ENCODE measurements at regions not wholly inside any gene's neighbourhood (a gene's known extent, or its start where the extent isn't known, plus 50 kb on each side); places are given as distances from the start of the nearest gene placed in this dataset.

GRCh38 chr18:75132098-75132870 is 76.7 kb downstream of the PTGR3 start:
- no peaks in the 10 kb centered on the region for H3K4me1 ChIP-seq (ENCODE audit: control insufficient read depth, insufficient read depth, low read length)
- H3K27ac ChIP-seq (ENCODE audit: low read length): no peak overlapping the region
- no TSS peak for BruUV-seq (replicated peaks)
- in situ Hi-C loops (cut with HindIII; ENCODE audit: low pct_unique_long_range_greater_than_20kb, low sequenced_read_pairs) (no loop called here), intact Hi-C loops (cut with micrococcal nuclease; ENCODE audit: unreplicated experiment) (no loop called here)
- H3K9me3 ChIP-seq (ENCODE audit: control insufficient read depth, insufficient read depth, low read depth, low read length): no peaks in the 10 kb centered on the region
- ChIA-PET POLR2A (interaction anchor here (0.6 kb wide), 1 partner anchor 38 kb away, joined by 3 read pairs; no protein-coding TSS in a partner anchor), CTCF (no interaction called here)
- H3K27me3 ChIP-seq (ENCODE audit: control insufficient read depth, insufficient read depth, low read length): no peaks in the 10 kb centered on the region; the same call in 1 of the 2 replicates
- DNase-seq (ENCODE audit: low read depth, low spot score) (no peak), ATAC-seq (no peak)
- H3K36me3 ChIP-seq (ENCODE audit: control insufficient read depth, insufficient read depth, low read length): no peaks in the 10 kb centered on the region
- TF ChIP-seq, protein P1, sequence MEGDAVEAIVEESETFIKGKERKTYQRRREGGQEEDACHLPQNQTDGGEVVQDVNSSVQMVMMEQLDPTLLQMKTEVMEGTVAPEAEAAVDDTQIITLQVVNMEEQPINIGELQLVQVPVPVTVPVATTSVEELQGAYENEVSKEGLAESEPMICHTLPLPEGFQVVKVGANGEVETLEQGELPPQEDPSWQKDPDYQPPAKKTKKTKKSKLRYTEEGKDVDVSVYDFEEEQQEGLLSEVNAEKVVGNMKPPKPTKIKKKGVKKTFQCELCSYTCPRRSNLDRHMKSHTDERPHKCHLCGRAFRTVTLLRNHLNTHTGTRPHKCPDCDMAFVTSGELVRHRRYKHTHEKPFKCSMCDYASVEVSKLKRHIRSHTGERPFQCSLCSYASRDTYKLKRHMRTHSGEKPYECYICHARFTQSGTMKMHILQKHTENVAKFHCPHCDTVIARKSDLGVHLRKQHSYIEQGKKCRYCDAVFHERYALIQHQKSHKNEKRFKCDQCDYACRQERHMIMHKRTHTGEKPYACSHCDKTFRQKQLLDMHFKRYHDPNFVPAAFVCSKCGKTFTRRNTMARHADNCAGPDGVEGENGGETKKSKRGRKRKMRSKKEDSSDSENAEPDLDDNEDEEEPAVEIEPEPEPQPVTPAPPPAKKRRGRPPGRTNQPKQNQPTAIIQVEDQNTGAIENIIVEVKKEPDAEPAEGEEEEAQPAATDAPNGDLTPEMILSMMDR (IDR thresholded peaks at IDR 0.05): no peak
- TF ChIP-seq TCF7L2 (IDR thresholded peaks at IDR 0.05; ENCODE audit: low read depth, low read length) (no peak), POLR2AphosphoS5 (IDR thresholded peaks at IDR 0.05; ENCODE audit: low read depth, low read length) (no peak), SIN3A (IDR thresholded peaks at IDR 0.05; ENCODE audit: borderline replicate concordance, insufficient read depth, low read depth, low read length) (no peak)
- H3K4me3 ChIP-seq (ENCODE audit: low read depth in 2 of 2, low read length in 2 of 2): no peak overlapping the region

DNA sequence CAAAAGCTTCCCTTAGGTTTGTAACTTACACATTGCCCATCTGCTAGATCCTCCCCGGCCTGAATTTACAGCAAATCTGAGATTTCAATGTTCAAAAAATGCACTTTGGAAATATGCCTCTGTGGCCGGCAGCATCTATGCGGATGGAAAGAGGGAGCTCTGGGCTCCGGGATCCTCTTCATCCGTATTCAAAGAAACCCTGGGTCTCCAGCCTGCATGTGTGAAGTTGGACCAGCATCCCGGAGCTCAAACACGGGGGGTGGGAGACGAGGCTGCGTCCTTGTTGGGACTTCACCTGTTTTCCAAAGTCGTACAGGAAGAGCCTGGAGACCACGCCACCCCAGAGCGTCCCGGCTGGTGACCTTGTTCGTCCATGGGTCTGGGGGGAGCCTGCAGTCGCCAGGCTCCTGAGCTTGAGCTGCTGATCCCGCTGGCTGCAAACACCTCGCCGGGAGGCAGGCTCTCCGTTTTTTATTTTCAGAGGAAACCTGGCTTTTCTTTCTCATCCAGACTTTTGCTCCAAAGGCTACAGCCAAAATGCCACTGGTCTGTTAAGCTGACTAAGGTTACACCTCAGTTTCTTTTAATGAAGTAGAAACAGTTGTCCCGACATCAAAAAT is 77.4 kb downstream of the PTGR3 start:
- intact Hi-C loops (cut with micrococcal nuclease; ENCODE audit: unreplicated experiment): no loop called here
- no peak for DNase-seq (ENCODE audit: low read depth, low spot score)
- in situ Hi-C loops (cut with HindIII; ENCODE audit: low pct_unique_long_range_greater_than_20kb, low sequenced_read_pairs): no loop called here
- TF ChIP-seq, protein P1 (IDR thresholded peaks at IDR 0.05): no peak
- TF ChIP-seq TCF7L2 (IDR thresholded peaks at IDR 0.05; ENCODE audit: low read depth, low read length): no peak
- TF ChIP-seq, protein P2, sequence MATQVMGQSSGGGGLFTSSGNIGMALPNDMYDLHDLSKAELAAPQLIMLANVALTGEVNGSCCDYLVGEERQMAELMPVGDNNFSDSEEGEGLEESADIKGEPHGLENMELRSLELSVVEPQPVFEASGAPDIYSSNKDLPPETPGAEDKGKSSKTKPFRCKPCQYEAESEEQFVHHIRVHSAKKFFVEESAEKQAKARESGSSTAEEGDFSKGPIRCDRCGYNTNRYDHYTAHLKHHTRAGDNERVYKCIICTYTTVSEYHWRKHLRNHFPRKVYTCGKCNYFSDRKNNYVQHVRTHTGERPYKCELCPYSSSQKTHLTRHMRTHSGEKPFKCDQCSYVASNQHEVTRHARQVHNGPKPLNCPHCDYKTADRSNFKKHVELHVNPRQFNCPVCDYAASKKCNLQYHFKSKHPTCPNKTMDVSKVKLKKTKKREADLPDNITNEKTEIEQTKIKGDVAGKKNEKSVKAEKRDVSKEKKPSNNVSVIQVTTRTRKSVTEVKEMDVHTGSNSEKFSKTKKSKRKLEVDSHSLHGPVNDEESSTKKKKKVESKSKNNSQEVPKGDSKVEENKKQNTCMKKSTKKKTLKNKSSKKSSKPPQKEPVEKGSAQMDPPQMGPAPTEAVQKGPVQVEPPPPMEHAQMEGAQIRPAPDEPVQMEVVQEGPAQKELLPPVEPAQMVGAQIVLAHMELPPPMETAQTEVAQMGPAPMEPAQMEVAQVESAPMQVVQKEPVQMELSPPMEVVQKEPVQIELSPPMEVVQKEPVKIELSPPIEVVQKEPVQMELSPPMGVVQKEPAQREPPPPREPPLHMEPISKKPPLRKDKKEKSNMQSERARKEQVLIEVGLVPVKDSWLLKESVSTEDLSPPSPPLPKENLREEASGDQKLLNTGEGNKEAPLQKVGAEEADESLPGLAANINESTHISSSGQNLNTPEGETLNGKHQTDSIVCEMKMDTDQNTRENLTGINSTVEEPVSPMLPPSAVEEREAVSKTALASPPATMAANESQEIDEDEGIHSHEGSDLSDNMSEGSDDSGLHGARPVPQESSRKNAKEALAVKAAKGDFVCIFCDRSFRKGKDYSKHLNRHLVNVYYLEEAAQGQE (IDR thresholded peaks at IDR 0.05; ENCODE audit: insufficient read depth in 1 of 2, low read depth in 2 of 2, low read length in 1 of 2): no peak
- no peak for TF ChIP-seq SIN3A (IDR thresholded peaks at IDR 0.05; ENCODE audit: borderline replicate concordance, insufficient read depth, low read depth, low read length)
- TF ChIP-seq POLR2AphosphoS5 (IDR thresholded peaks at IDR 0.05; ENCODE audit: low read depth, low read length): no peak
- H3K4me1 ChIP-seq (ENCODE audit: control insufficient read depth, insufficient read depth, low read length): no peaks in the 10 kb centered on the region
- no peak overlapping the region for H3K27ac ChIP-seq (ENCODE audit: low read length)
- H3K9me3 ChIP-seq (ENCODE audit: control insufficient read depth, insufficient read depth, low read depth, low read length): no peaks in the 10 kb centered on the region
- no peak for ATAC-seq
- no peak overlapping the region for H3K4me3 ChIP-seq (ENCODE audit: low read depth in 2 of 2, low read length in 2 of 2)
- H3K27me3 ChIP-seq (ENCODE audit: control insufficient read depth, insufficient read depth, low read length): no peaks in the 10 kb centered on the region; the same call in 1 of the 2 replicates
- POLR2A ChIA-PET: interaction anchor here (0.6 kb wide), 1 partner anchor 39 kb away, joined by 3 read pairs; no protein-coding TSS in a partner anchor
- no TSS peak for BruUV-seq (replicated peaks)
- CTCF ChIA-PET: interaction anchor here (0.6 kb wide), 2 partner anchors 73 to 1203 kb away, joined by 3 read pairs; no protein-coding TSS in a partner anchor
- H3K36me3 ChIP-seq (ENCODE audit: control insufficient read depth, insufficient read depth, low read length): no peaks in the 10 kb centered on the region

Measured in Panc1 (cell line).